WTC11 (cell line): ENCODE measurements at regions not wholly inside any gene's neighbourhood (a gene's known extent, or its start where the extent isn't known, plus 50 kb on each side); places are given as distances from the start of the nearest gene placed in this dataset.

Experiments used
- ATAC-seq: fragments of 200-7000 bp; cut with Tn5 transposase; 2 replicates; pipeline ENCODE4 v1.10.0; 2021; ENCODE audit warnings: mild to moderate bottlenecking, moderate library complexity
- CTCF ChIA-PET: fragments of 300-600 bp; sonication (Branson Sonifier 250); formaldehyde crosslinking; loops from one replicate; lab custom pipeline; 2021; ENCODE audit warnings: antibody characterized with exemption; lab: Charles Lee
- POLR2A ChIA-PET: fragments of 350-600 bp; sonication (Branson Sonifier 250); formaldehyde crosslinking; loops from one replicate; lab custom pipeline; 2021; ENCODE audit warnings: antibody characterized with exemption; lab: Charles Lee
- DNase-seq: peaks from one replicate; pipeline ENCODE4 v3.0.0; 2021; ENCODE audit warnings: low spot score
- H3K27ac Mint-ChIP-seq: 2 replicates; pipeline ENCODE4 v1.8.0; 2021; ENCODE audit warnings: mixed read lengths
- H3K27me3 Mint-ChIP-seq: 2 replicates; pipeline ENCODE4 v1.8.0; 2021; ENCODE audit warnings: low read depth, mild to moderate bottlenecking, moderate library complexity, mixed read lengths
- H3K36me3 Mint-ChIP-seq: 2 replicates; pipeline ENCODE4 v1.8.0; 2021; ENCODE audit warnings: mixed read lengths
- H3K4me1 Mint-ChIP-seq: 2 replicates; pipeline ENCODE4 v1.8.0; 2022; ENCODE audit warnings: mixed read lengths
- H3K4me3 Mint-ChIP-seq: 2 replicates; pipeline ENCODE4 v1.8.0; 2021; ENCODE audit warnings: mild to moderate bottlenecking, moderate library complexity, mixed read lengths
- H3K9me3 Mint-ChIP-seq: 2 replicates; pipeline ENCODE4 v1.8.0; 2021; ENCODE audit warnings: mixed read lengths
- E2F5 ChIP-seq: sonication (generic); formaldehyde crosslinking; IDR thresholded peaks from 2 replicates; pipeline ENCODE4 v1.8.1; 2022; ENCODE audit warnings: mild to moderate bottlenecking, moderate library complexity, missing genetic modification reagents
- FOXJ3 ChIP-seq: sonication (generic); formaldehyde crosslinking; IDR thresholded peaks from 2 replicates; pipeline ENCODE4 v1.9.0; 2021; ENCODE audit warnings: missing genetic modification reagents, mild to moderate bottlenecking, borderline replicate concordance
- HMGA2 ChIP-seq: fragments of 250-450 bp; sonication (Bioruptor Pico); IDR thresholded peaks from 2 replicates; pipeline ENCODE4 v1.4.0; 2021; ENCODE audit warnings: mild to moderate bottlenecking, moderate library complexity
- IRF1 ChIP-seq: sonication (generic); formaldehyde crosslinking; IDR thresholded peaks from 2 replicates; pipeline ENCODE4 v1.8.0; 2023; ENCODE audit warnings: missing genetic modification reagents
- MAX ChIP-seq: sonication (generic); formaldehyde crosslinking; IDR thresholded peaks from 2 replicates; pipeline ENCODE4 v1.8.0; 2022; ENCODE audit warnings: mild to moderate bottlenecking, missing genetic modification reagents
- NFATC4 ChIP-seq: fragments of 250-450 bp; sonication (Bioruptor Pico); IDR thresholded peaks from 2 replicates; pipeline ENCODE4 v1.9.0; 2021; ENCODE audit warnings: mild to moderate bottlenecking
- PRDM15 ChIP-seq: sonication (generic); formaldehyde crosslinking; IDR thresholded peaks from 2 replicates; pipeline ENCODE4 v1.8.0; 2022; ENCODE audit warnings: missing genetic modification reagents
- SMAD4 ChIP-seq: sonication (generic); formaldehyde crosslinking; IDR thresholded peaks from 2 replicates; pipeline ENCODE4 v1.8.0; 2022; ENCODE audit warnings: mild to moderate bottlenecking, missing genetic modification reagents
- TCF7 ChIP-seq: sonication (generic); formaldehyde crosslinking; IDR thresholded peaks from 2 replicates; pipeline ENCODE4 v1.8.0; 2022; ENCODE audit warnings: mild to moderate bottlenecking, low read depth, missing genetic modification reagents, moderate library complexity
- USF1 ChIP-seq: sonication (generic); formaldehyde crosslinking; IDR thresholded peaks from 2 replicates; pipeline ENCODE4 v1.8.0; 2022; ENCODE audit warnings: mild to moderate bottlenecking, missing genetic modification reagents
- ZNF232 ChIP-seq: sonication (generic); formaldehyde crosslinking; IDR thresholded peaks from 2 replicates; pipeline ENCODE4 v1.8.0; 2022; ENCODE audit warnings: mild to moderate bottlenecking, missing genetic modification reagents
- ZNF263 ChIP-seq: sonication (generic); formaldehyde crosslinking; IDR thresholded peaks from 2 replicates; pipeline ENCODE4 v1.8.1; 2022; ENCODE audit warnings: low read depth, mild to moderate bottlenecking, moderate library complexity, missing genetic modification reagents
- TF ChIP-seq, protein P1 (sequence below): fragments of 250-450 bp; sonication (Bioruptor Pico); IDR thresholded peaks from 2 replicates; pipeline ENCODE4 v1.9.0; 2021; ENCODE audit warnings: moderate library complexity, mild to moderate bottlenecking, inconsistent platforms, borderline replicate concordance
- TF ChIP-seq, protein P2 (sequence below): sonication (generic); formaldehyde crosslinking; IDR thresholded peaks from 2 replicates; pipeline ENCODE4 v1.8.1; 2022; ENCODE audit warnings: missing genetic modification reagents, borderline replicate concordance
- TF ChIP-seq, protein P3 (sequence below): sonication (generic); formaldehyde crosslinking; IDR thresholded peaks from 2 replicates; pipeline ENCODE4 v1.8.0; 2023; ENCODE audit warnings: mild to moderate bottlenecking, missing genetic modification reagents

GRCh38 chr1:30403726-30404125, 319.7 kb downstream of the MATN1 start:
- Mint-ChIP-seq H3K27ac (no peak overlapping the region), H3K4me3 (no peak overlapping the region), H3K27me3 (peaks cover 3% of the 10 kb centered on the region; the same call in 1 of the 2 replicates), H3K9me3 (no peaks in the 10 kb centered on the region), H3K36me3 (no peaks in the 10 kb centered on the region), H3K4me1 (no peaks in the 10 kb centered on the region)
- TF ChIP-seq ZNF232 (CRISPR knock-in tag): no peak
- TF ChIP-seq HMGA2 (CRISPR knock-in tag): no peak
- no peak for TF ChIP-seq NFATC4 (CRISPR knock-in tag)
- TF ChIP-seq, protein P1, sequence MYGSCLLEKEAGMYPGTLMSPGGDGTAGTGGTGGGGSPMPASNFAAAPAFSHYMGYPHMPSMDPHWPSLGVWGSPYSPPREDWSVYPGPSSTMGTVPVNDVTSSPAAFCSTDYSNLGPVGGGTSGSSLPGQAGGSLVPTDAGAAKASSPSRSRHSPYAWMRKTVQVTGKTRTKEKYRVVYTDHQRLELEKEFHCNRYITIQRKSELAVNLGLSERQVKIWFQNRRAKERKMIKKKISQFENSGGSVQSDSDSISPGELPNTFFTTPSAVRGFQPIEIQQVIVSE (CRISPR knock-in tag): no peak
- TF ChIP-seq, protein P2, sequence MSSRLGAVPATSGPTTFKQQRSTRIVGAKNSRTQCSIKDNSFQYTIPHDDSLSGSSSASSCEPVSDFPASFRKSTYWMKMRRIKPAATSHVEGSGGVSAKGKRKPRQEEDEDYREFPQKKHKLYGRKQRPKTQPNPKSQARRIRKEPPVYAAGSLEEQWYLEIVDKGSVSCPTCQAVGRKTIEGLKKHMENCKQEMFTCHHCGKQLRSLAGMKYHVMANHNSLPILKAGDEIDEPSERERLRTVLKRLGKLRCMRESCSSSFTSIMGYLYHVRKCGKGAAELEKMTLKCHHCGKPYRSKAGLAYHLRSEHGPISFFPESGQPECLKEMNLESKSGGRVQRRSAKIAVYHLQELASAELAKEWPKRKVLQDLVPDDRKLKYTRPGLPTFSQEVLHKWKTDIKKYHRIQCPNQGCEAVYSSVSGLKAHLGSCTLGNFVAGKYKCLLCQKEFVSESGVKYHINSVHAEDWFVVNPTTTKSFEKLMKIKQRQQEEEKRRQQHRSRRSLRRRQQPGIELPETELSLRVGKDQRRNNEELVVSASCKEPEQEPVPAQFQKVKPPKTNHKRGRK (CRISPR knock-in tag): no peak
- TF ChIP-seq MAX (CRISPR knock-in tag): no peak
- TF ChIP-seq PRDM15 (CRISPR knock-in tag): no peak
- TF ChIP-seq, protein P3, sequence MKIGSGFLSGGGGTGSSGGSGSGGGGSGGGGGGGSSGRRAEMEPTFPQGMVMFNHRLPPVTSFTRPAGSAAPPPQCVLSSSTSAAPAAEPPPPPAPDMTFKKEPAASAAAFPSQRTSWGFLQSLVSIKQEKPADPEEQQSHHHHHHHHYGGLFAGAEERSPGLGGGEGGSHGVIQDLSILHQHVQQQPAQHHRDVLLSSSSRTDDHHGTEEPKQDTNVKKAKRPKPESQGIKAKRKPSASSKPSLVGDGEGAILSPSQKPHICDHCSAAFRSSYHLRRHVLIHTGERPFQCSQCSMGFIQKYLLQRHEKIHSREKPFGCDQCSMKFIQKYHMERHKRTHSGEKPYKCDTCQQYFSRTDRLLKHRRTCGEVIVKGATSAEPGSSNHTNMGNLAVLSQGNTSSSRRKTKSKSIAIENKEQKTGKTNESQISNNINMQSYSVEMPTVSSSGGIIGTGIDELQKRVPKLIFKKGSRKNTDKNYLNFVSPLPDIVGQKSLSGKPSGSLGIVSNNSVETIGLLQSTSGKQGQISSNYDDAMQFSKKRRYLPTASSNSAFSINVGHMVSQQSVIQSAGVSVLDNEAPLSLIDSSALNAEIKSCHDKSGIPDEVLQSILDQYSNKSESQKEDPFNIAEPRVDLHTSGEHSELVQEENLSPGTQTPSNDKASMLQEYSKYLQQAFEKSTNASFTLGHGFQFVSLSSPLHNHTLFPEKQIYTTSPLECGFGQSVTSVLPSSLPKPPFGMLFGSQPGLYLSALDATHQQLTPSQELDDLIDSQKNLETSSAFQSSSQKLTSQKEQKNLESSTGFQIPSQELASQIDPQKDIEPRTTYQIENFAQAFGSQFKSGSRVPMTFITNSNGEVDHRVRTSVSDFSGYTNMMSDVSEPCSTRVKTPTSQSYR (CRISPR knock-in tag): no peak
- TF ChIP-seq SMAD4 (CRISPR knock-in tag): no peak
- no peak for TF ChIP-seq USF1 (CRISPR knock-in tag)
- TF ChIP-seq E2F5 (CRISPR knock-in tag): no peak
- no peak for TF ChIP-seq FOXJ3 (CRISPR knock-in tag)
- TF ChIP-seq IRF1 (CRISPR knock-in tag): no peak
- TF ChIP-seq ZNF263 (CRISPR knock-in tag): no peak
- no peak for TF ChIP-seq TCF7 (CRISPR knock-in tag)
- DNase-seq: no peak
- no peak for ATAC-seq
- CTCF ChIA-PET: interaction anchor here (3.2 kb wide), 1 partner anchor 23 kb away, joined by 18 read pairs; no protein-coding TSS in a partner anchor
- POLR2A ChIA-PET: no interaction called here
